ENCODE measurements at regions not wholly inside any gene's neighbourhood (a gene's known extent, or its start where the extent isn't known, plus 50 kb on each side); places are given as distances from the start of the nearest gene placed in this dataset.

- DNase-seq (ENCODE audit: low spot score): no peak
Observed at GRCh38 chr1:5658340-5659316, 333.6 kb downstream of the NPHP4 start.

- no peak for DNase-seq (ENCODE audit: low spot score)
Observed at GRCh38 chr1:5651964-5652821, 340.0 kb downstream of the NPHP4 start.

DNA sequence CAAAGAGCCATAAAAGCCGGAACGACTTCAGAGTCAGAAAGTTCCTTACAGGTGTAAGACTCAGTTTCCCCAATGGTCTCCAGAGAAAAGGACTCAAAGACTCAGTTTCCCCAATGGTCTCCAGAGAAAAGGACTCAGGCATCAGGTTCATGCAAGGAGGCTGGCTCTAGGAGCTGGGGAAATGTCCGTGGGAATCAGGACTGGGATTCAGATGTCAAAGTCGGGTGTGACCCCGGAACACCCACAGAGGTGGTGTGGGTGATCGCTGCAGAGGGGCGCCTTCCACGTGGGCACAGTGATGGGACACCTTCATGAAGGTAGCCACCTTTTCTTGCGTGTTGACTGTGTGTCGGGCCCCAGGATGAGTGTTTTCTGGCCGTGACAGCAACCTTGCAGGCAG is 340.8 kb downstream of the NPHP4 start:
- no peak for DNase-seq (ENCODE audit: low spot score)

DNA sequence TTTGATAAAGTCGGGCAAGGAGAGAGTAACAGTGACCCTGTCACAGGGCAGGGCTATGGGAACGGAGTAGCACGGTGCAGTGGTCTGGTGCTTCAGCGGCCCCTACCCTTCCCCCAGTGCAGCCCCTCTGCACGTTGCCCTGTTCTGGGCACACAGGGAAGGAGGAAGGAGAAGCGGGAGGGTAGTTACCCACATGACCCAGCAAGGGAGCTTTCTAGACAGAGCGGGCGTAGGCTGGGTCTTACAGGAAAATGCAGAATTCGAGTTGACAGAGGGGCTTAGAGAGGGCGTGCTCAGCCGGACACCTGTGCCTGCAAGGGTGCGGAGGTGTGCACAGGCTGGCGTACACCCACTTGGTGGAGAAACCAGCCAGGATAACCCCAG is 341.2 kb downstream of the NPHP4 start:
- no peak for DNase-seq (ENCODE audit: low spot score)

- no peak for DNase-seq (ENCODE audit: low spot score)
Observed at GRCh38 chr1:5650283-5651026, 341.8 kb downstream of the NPHP4 start.

DNA sequence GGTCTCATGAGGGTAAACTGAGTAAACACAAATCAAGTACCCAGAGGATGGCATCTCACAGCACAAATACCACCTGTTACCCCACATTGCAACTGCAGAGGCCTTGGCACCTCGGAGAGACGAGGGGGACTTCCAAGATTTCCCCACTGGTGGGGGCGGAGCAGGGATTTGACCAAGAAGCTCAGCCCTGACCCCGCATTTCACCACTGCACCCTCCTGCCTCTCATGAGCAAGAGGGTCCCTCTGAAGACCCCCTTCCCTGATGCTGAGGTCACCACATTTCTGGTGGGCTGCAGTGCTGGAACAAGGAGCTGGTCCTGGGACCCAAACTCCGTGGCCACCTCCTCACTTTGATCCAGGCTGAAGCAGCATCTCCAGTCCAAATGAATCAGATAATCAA is 342.4 kb downstream of the NPHP4 start:
- DNase-seq (ENCODE audit: low spot score): no peak

DNA sequence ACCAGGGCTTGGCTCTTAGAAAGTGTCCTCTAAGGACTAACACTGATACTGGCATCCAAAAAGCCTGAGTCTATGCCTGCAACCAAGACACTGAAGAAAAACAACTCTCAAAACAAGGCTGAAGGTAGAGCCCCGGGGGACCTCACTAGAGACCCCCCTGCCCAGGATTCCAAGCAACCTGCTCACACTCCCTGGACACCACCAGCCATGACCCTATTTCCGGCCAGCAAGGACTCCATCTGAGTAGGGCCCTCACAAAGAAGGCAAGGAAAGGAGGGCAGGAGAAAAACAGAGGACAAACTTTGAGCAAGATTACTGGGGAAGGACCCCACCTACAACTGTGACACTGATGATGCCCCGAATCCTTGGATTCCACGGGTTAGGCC is 343.1 kb downstream of the NPHP4 start:
- DNase-seq (ENCODE audit: low spot score): no peak

DNA sequence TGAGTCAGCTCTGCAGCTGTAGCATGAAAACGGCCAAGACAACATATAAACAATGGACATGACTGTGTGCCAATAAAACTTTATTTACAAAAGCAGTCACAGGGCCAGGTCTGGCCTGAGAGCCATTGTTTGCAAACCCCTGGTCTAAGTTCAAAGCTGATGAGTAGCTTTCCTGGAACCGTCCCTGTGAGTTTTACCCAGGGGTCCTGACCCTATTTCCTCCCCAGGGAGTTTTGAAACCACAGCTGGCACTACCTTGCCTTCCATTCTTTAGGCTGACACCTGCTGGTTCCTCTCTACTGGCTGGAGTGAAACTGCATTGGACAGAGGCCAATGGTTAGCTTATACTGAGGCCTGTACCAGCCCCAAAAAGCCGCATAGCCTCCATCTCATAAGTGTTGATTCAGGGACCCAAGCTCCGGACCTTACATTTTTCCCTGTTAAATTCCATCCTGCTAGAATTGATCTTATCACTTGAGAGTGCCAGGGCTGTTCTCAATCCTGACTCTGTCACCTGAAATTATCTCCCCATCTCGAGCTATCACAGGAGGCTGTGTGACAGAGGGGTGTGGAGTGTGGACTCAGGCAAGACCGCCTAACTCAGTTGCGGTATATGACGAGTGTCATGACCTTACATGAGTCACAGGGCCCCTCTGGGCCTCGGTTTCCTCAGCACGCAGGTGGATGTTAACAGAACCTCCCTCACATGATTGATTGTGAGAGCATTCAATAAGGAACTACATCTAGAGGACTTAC is 343.6 kb downstream of the NPHP4 start:
- no peak for DNase-seq (ENCODE audit: low spot score)

DNA sequence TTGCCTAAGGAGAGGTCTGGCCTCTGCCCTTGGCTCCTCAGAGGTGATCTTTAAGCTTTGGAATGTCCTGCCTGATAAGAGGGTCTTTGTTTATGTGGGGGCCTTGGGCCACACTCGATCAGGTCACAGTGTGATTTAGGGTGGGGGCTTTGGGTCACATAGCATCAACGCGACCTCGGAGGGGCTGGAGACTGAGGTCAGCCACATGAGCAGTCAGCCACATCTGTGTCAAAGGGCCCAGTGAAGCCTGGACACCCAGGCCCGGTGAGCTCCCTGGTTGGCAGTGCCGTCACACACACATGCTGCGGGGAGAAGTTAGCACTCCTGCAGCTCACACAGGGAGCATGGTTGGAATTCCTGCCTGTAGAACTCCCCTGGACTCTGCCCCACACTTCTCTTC is 345.0 kb downstream of the NPHP4 start:
- DNase-seq (ENCODE audit: low spot score): no peak

- DNase-seq (ENCODE audit: low spot score): no peak
Observed at GRCh38 chr1:5646486-5647149, 345.6 kb downstream of the NPHP4 start.

GRCh38 chr1:5645929-5646328 is 346.3 kb downstream of the NPHP4 start:
- DNase-seq (ENCODE audit: low spot score): no peak

DNA sequence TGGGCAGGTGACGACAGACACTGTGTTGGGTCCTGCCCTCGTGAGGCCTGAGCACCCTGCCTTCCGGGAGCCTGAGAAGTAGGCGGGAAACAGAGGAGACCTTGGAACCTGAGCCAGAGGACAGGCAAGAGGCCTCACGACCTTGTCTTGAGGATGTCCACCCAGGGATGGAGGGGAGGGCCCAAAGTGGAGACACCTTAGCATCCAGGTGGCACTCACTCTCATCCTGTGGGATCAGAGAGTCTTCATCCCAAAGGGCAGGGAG is 347.2 kb downstream of the NPHP4 start:
- DNase-seq (ENCODE audit: low spot score): no peak

DNA sequence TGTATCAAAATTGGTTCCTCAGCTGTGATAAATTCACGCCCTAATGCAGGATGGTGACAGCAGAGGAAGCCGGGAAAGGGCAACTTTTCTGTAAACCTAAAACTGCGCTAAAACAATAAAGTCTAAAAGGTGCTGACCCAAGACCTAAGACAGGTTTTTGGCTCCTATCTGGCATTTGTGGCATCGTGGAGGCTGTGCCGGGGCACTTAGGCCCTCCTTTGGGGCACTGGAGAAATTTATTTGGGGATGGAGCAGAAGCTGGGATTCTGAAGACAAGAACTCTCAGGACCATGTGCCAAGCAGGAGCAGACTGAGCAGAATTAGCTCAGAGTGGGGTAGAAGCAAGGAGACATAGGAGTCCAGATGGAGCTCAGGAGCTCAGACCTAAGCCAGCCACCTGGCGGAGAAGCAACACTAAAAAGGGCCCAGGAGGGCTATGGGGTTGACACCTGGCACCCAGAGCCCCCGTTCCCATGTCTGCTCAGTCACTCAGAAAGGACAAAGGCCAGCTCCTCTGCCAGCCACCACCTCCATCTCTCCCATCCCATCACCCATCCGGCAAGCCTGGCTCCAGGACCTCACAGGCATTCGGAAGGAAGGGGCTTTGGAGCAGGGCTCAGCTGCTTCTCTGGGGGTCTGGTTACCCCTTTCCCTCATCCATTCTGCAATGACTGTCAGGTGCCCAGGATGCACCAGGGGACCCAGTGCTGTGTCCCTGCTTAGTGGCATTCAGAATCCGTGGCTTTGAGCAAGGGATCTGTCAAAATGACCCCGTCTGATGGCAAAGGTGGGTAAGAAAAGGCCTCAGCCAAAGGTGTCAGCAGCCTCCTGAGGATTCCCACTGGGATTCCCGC is 347.7 kb downstream of the NPHP4 start:
- no peak for DNase-seq (ENCODE audit: low spot score)

DNA sequence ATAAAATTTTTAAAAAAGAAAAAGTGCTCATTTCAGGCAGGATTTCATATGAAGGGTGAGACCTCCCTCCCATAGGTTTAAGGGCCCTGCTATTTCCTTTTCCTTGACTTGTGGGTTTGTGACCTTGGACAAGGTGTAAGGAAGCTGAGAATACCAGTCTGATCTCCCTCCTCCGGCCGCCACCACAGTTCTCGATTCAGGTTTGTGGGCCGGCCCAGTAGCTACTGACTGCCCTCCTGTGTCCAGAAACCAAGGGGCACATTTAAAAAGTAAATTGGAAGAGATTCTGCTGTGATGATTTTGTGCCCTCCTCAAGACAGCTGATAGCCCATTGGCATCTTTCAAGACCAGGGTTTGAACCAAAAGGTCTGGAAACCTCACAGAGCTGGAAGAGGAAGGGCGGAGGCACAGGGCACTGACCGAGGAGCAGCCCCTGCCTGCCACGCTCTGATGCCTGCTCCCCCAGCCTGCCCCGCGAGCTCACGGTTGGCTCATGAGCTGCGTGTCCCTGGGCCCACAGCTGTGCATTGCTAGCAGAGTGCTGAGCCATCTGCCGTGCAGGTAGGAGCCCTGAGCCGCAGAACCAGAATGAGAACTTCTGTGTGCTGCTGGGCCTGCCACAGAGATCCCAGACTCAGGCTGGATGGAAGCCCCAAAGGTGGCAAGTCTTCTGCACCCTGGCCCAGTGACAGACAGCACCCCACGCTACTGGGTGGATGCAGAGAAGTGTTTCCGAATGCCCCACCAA is 348.7 kb downstream of the NPHP4 start:
- DNase-seq (ENCODE audit: low spot score): no peak

- DNase-seq (ENCODE audit: low spot score): no peak
Observed at GRCh38 chr1:5640845-5641244, 351.4 kb downstream of the NPHP4 start.

DNA sequence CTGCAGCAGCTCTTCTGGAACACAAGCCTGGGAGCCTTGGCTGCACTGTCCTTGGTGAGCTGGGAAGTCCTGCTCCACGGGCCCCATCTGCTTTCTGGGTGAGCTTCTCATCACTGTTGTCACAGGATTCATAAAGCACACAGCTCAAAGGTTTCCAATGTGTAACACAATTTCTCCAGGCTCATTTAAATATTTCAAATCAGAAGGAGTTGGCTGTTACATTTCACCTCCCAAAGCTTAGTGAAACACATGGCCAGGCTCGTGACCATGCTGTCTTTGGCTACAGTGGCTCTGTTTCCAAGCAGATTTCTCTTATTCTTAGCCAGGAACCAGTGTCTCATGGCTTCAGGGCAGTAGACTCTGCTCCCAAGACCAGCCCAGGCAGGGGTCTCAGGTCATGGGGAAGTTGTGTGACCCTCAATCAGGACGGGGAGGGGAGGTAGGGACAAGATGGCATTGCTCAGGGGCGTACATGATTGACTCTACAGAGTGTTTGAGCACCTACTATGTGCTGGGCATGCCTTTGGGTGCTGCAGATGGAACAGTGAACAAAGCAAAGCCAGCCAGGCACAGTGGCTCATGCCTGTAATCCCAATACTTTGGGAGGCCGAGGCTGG is 353.0 kb downstream of the NPHP4 start:
- DNase-seq (ENCODE audit: low spot score): no peak

DNA sequence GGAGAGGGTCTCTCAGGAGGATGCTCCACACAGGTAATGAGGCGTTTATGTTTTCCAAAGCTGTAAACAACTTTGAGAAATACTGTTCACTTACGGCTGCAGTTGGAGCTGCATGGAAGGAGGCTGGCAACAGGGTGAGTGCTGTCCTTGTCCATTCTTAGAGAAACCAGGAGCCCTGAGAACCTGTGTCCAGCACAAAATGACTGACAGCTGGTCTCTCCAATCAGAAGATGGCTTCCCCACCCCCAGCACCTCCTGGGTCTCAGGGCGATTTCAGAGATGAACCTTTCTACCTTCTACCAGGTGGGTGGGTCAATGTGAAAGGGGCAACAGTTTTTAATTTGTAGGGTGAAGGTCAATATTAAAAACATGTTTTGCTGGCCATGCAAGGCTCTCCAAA is 353.6 kb downstream of the NPHP4 start:
- DNase-seq (ENCODE audit: low spot score): no peak

GRCh38 chr1:5637171-5637570 is 355.1 kb downstream of the NPHP4 start:
- no peak for DNase-seq (ENCODE audit: low spot score)

- DNase-seq (ENCODE audit: low spot score): no peak
Observed at GRCh38 chr1:5634893-5635292, 357.3 kb downstream of the NPHP4 start.

All from hematopoietic multipotent progenitor cell treated with erythropoietin and hydrocortisone succinate and interleukin-3 and kit ligand, for 17 days (in vitro differentiated cells).